ENCODE measurements at regions not wholly inside any gene's neighbourhood (a gene's known extent, or its start where the extent isn't known, plus 50 kb on each side); places are given as distances from the start of the nearest gene placed in this dataset.

DNA sequence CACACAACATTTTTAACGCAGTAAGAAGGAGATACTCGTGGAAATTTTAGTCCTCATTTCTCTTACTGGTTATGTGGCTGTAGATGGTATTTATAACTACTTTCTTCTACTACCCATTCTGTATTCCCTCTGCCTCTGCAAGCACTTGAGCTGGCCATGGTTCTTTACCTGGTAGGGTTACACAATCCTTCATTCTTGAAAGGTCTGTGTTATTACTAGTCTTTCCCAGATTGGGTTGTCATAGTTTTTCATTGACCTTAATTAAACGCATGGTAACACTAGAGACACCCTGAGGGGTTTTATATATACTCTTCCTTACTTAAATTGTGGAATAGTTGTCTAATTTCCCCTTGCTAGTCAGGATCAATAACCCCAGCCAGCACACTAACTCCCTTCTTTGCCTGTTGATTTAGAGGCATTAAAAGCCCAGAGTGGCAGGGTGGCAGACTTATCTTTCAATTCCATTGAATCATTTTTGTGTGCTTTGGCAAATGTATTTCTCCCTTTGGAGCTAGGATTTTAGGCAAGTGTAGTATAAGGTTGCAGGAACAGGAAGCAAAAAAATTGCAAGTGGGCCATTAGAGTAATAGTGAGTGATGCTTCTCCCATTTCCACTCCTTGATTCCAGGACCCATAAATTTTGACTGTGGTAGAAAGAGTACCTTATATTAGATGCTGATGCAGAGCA, 113.6 kb upstream of the EMCN start:
- DNase-seq (ENCODE audit: low read depth, low spot score) = no peak
- no peak for FAIRE-seq
- POLR2A ChIA-PET = no interaction called here

More for the DNA sequence above, 113.6 kb upstream of the EMCN start:
- no peaks in the 10 kb centered on the region for H3K36me3 ChIP-seq (ENCODE audit: control insufficient read depth in 2 of 2, extremely low read depth in 1 of 2, insufficient read depth in 2 of 2, low read length in 2 of 2)
- H3K4me1 ChIP-seq (ENCODE audit: control insufficient read depth, extremely low read depth, insufficient read depth, low read length) = no peaks in the 10 kb centered on the region
- intact Hi-C loops (cut with micrococcal nuclease) (no loop called here), dilution Hi-C loops (cut with MboI; ENCODE audit: extremely low pct_ligation_motif_present, low sequenced_read_pairs) (no loop called here)
- no peaks in the 10 kb centered on the region for H3K27me3 ChIP-seq (ENCODE audit: control insufficient read depth in 2 of 2, insufficient read depth in 2 of 2, low read length in 2 of 2)
- H3K9me1 ChIP-seq (replicated peaks; ENCODE audit: control insufficient read depth, extremely low read depth, insufficient read depth, low read length) = no peaks in the 10 kb centered on the region
- H4K20me1 ChIP-seq (replicated peaks; ENCODE audit: control insufficient read depth, extremely low read depth, insufficient read depth, low read length) = no peaks in the 10 kb centered on the region
- TF ChIP-seq GATA2 (IDR thresholded peaks at IDR 0.05; ENCODE audit: insufficient read depth, insufficient read length, low read depth, low read length) = no peak
- TF ChIP-seq POLR2AphosphoS5 (IDR thresholded peaks at IDR 0.05; ENCODE audit: insufficient read depth, low read depth, low read length) = no peak
- no peak for TF ChIP-seq EZH2 (IDR thresholded peaks at IDR 0.05; ENCODE audit: borderline replicate concordance, low read depth, low read length, severe bottlenecking)
- TF ChIP-seq, protein P1, sequence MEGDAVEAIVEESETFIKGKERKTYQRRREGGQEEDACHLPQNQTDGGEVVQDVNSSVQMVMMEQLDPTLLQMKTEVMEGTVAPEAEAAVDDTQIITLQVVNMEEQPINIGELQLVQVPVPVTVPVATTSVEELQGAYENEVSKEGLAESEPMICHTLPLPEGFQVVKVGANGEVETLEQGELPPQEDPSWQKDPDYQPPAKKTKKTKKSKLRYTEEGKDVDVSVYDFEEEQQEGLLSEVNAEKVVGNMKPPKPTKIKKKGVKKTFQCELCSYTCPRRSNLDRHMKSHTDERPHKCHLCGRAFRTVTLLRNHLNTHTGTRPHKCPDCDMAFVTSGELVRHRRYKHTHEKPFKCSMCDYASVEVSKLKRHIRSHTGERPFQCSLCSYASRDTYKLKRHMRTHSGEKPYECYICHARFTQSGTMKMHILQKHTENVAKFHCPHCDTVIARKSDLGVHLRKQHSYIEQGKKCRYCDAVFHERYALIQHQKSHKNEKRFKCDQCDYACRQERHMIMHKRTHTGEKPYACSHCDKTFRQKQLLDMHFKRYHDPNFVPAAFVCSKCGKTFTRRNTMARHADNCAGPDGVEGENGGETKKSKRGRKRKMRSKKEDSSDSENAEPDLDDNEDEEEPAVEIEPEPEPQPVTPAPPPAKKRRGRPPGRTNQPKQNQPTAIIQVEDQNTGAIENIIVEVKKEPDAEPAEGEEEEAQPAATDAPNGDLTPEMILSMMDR (IDR thresholded peaks at IDR 0.05; ENCODE audit: extremely low read depth in 1 of 2, insufficient read depth in 1 of 2, low read depth in 1 of 2, low read length in 2 of 2) = no peak
- no peak for TF ChIP-seq JUN (IDR thresholded peaks at IDR 0.05; ENCODE audit: borderline replicate concordance, insufficient read depth, insufficient read length, low read depth)
- TF ChIP-seq MYC (IDR thresholded peaks at IDR 0.05; ENCODE audit: low read depth, low read length) = no peak
- TF ChIP-seq, protein P2, sequence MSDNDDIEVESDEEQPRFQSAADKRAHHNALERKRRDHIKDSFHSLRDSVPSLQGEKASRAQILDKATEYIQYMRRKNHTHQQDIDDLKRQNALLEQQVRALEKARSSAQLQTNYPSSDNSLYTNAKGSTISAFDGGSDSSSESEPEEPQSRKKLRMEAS (IDR thresholded peaks at IDR 0.05; ENCODE audit: insufficient read depth, insufficient read length) = no peak
- TF ChIP-seq FOS (IDR thresholded peaks at IDR 0.05; ENCODE audit: borderline replicate concordance, insufficient read depth, low read length) = no peak
- TF ChIP-seq POLR2A (IDR thresholded peaks at IDR 0.05; ENCODE audit: low read depth, low read length) = no peak
- H3K4me2 ChIP-seq (ENCODE audit: insufficient read depth, low read length) = no peak overlapping the region
- H3K79me2 ChIP-seq (ENCODE audit: control insufficient read depth, insufficient read depth, low read length) = no peaks in the 10 kb centered on the region
- no peaks in the 10 kb centered on the region for H3K9me3 ChIP-seq (replicated peaks; ENCODE audit: control insufficient read depth, insufficient read depth, low read length)
- no peak overlapping the region for H3K4me3 ChIP-seq (replicated peaks in 1 of 3; ENCODE audit: insufficient read depth in 1 of 3, low read depth in 1 of 3, low read length in 3 of 3)
- no TSS peak for BruUV-seq (replicated peaks)
- H2AFZ ChIP-seq (ENCODE audit: low read depth, low read length) = no peak overlapping the region
- no peak overlapping the region for H3K9ac ChIP-seq (replicated peaks; ENCODE audit: extremely low read depth, insufficient read depth, low read length)
- CTCF ChIA-PET = no interaction called here
- no peak overlapping the region for H3K27ac ChIP-seq (ENCODE audit: insufficient read depth, low read depth, low read length)

Data from endothelial cell of umbilical vein (primary cell).